Mesenteric fat pad (tissue), 1 donor: ENCODE measurements at regions not wholly inside any gene's neighbourhood (a gene's known extent, or its start where the extent isn't known, plus 50 kb on each side); places are given as distances from the start of the nearest gene placed in this dataset.

Experiments
- DNase-seq: peaks from one replicate; pipeline ENCODE4 v3.0.0-alpha.2; 2020; ENCODE audit warnings: low spot score
- donor health status: DM: yes; HTN: yes; CAD: no.

- no peak for DNase-seq
Measured at GRCh38 chr9:28899926-28900325, 1326.6 kb upstream of the C9orf72 start.

GRCh38 chr9:28900406-28900805 lies 1327.1 kb upstream of the C9orf72 start:
- DNase-seq, result no peak

DNA sequence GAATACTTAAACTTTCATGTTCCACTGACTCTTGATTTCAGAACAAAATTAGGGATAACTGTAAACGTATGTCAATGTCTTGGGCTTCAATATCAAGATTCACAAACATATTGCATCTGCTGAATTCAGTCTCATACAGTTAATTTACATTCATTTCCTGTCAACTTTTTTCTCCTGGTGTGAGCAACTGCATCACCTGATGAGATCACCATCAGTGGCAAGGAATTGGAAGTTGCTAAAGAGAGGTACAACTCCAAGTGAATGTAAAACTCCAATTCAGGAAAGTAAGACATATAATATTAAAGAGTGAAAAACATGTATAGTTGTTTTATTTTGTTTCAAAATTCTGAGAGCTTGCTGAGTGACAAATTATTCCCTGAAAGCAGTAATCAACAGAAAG lies 1336.2 kb upstream of the C9orf72 start:
- DNase-seq, result no peak

DNA sequence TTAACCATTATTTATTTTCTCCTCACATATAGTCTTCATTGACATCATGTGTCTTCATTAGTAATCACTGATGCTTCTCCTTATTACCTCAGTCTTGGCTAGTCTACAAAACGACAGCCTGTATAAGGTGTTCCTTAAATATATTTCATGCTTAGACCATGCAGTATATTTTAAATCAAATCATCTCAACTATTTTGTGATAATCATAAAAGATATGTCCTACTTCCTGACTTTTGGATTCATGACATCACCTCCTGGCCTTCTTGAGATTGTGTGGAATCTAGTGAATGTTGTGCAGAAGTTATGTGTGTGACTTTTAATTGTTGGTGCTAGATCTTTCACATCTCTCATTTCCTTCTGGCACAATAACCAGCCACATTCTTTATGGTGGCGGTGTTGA lies 1339.3 kb upstream of the C9orf72 start:
- no peak for DNase-seq

- no peak for DNase-seq
Measured at GRCh38 chr9:28915202-28915930, 1342.1 kb upstream of the C9orf72 start.

GRCh38 chr9:28916348-28916747 lies 1343.1 kb upstream of the C9orf72 start:
- no peak for DNase-seq

- DNase-seq, result no peak
Measured at GRCh38 chr9:28921857-28922500, 1348.7 kb upstream of the C9orf72 start.

GRCh38 chr9:28922891-28923290 lies 1349.6 kb upstream of the C9orf72 start:
- DNase-seq, result no peak

DNA sequence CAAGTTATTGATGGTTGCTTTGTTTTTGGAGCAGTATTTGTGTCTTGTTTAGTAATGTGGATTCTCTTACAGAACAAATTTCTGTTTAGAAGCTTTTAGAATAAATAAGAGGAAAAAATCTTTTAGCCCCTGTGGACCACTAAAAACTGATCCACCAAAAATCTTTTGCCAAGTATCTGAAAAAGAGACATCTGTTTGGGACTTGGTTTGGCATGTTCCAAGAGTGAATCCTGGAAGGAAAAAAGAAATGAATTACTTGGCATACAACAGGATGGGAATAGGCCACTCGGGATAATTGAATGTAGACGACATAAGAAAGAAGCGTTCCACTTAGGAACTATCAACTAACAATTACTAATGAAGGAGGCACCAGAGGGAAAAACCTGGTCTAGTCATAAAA lies 1350.1 kb upstream of the C9orf72 start:
- no peak for DNase-seq

DNA sequence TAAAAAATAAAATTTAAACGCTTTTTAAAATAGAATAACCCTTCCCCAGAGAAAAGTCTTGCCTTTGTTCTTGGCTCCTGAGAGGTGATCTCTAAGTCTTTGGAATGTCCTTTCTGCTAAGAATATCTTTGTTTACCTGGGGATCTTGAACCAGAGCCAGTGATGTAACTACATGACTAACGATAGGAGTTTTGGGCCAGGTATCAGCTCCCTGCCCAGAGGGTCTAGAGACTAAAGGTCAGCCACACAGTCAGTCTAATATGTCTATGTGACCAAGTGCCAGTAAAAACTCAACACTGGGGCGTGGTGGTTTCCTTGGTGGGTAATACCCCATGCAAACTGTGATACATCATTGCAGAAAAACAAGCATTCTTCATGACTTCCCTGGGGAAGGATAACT lies 1351.9 kb upstream of the C9orf72 start:
- DNase-seq, result no peak

DNA sequence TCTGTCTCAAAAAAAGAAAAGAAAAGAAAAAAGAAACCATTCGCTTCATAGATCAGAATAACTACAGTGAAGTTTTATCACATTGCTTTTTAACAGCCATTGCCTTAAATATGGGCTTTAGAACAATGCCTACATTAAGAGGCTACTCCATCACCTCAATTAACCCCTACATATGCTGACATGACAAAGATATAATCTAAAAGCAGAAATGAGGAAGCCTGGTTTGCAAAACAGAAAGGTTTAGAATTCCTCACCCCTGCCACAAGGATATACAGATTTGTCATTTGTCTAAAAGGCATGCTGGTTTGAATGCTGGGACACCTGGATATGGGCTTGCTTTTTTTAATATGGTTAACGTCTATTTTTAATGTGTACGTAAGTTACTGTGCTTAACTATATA lies 1353.0 kb upstream of the C9orf72 start:
- DNase-seq, result no peak

DNA sequence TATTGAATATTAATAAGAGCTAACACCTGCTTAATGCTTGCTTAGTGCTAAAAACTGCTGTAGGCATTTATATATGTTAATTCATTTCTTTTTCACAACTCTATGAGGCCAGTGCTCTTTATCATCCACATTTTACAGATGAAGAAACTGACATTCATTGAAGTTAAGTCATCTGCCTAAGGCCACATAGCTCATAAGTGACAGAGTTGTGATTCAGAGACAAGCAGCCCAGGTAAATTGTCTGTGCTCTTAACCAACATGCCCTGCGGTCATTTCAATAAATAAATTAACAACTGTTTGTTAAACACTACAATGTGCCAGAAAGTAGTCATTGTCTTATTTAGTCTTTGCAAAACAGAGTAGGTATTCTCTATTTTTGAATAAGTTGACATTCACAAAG lies 1354.4 kb upstream of the C9orf72 start:
- no peak for DNase-seq

GRCh38 chr9:28929433-28929832 lies 1356.2 kb upstream of the C9orf72 start:
- DNase-seq, result no peak

DNA sequence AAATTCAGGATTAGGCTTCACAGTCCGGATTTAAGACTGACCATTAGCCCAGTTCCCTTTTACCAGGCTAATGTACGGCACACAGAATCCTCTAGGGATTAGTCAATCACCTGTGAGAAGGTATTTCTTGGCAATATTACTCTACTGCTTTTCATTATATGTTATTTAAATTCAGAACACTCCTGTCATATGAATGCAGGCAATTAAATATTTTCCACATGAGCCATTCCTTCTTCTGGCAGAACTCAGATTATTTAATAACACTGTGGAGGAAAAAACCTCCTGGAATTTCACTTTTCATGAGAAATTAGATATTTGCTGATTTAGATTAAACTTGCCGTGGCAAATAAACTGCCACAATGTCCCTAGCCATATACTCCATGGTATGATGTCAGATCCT lies 1357.5 kb upstream of the C9orf72 start:
- no peak for DNase-seq

DNA sequence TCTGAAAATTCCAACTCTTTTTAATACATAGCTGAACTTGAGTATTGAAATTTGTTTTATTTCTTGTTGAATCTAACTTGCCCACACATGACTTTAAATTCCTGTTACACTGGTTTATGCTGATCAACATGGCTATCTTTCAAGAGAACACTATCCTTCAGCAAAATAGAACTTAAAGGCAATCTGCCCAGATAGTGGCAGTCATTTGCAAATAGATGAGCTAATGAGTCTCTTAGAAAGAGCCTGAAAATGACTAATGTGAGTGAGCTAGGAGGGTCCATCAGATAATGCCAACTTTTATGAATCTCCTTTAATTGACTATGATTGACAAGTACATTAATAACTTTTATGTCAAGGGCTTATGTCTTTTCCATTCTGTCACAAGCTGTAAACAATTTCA lies 1360.8 kb upstream of the C9orf72 start:
- DNase-seq, result no peak

GRCh38 chr9:28938981-28939380 lies 1365.7 kb upstream of the C9orf72 start:
- no peak for DNase-seq

DNA sequence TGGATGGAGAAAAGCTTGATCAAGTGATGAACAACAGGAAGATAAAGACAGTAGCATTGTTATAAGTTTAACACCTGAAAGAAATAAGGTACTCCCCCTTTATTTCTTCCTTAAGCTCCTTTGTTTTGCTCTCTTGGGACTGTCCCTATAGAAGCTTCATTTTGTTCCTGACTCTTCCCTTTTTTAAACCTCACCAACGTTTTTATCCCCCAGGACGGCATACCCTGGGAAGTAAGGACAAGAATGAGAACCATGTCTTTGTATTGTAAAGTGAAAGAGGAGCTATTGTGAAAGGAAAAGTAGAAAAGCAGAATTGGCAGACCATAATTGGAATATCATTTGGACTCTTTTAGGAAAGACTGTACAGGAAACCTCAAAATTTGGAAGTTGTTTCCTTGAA lies 1368.6 kb upstream of the C9orf72 start:
- no peak for DNase-seq

DNA sequence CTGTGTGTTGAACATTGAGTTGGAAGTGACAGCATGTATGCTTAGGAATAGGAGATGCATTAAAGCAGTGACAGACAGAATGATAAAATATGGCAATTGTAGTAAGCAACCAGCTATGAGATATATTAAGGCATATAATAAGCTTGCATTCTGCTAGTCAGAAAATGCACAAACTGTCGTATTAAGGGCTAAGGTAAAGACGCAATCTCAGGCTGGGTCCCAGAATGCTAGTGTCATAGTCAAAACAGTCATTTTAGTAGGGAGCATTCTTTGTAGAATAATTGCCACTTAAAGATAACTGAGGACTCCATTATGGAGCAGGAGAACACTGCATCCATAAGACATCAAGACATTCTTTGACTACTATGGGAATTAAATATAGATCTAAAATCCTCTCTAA lies 1369.7 kb upstream of the C9orf72 start:
- DNase-seq, result no peak

GRCh38 chr9:28946648-28947047 lies 1373.4 kb upstream of the C9orf72 start:
- DNase-seq, result no peak

DNA sequence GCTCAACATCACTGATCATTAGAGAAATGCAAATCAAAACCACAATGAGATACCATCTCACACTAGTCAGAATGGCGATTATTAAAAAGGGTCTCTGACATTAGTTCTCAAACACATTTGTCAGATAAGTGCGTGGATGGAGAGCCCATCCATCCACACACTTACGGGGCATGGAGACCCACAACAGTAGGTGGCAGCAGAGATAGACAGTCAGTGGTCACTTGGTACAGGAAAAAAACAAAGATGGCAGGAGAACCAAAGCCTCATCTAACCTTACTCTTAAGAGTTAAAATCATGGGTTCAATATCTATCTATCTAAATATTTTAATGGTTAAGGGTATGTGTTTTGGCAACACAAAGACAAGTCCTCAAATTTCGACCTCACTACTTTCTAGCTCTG lies 1378.7 kb upstream of the C9orf72 start:
- no peak for DNase-seq

- no peak for DNase-seq
Measured at GRCh38 chr9:28956116-28956880, 1383.0 kb upstream of the C9orf72 start.

- DNase-seq, result no peak
Measured at GRCh38 chr9:28960602-28961001, 1387.3 kb upstream of the C9orf72 start.

- DNase-seq, result no peak
Measured at GRCh38 chr9:28961623-28962022, 1388.3 kb upstream of the C9orf72 start.
